HG03558 (cell line): ENCODE measurements at regions not wholly inside any gene's neighbourhood (a gene's known extent, or its start where the extent isn't known, plus 50 kb on each side); places are given as distances from the start of the nearest gene placed in this dataset.
A peak's percentile ranks its signal among the peaks of the same experiment; 100 is the strongest.
"Not testable (repeated sequence)": the region's sequence is repeated elsewhere in the genome, so short reads cannot be mapped to it uniquely, and the experiment has no call there.

Experiments used
- ATAC-seq: cut with Tn5 transposase; IDR thresholded peaks from one replicate; pipeline ENCODE4 v1.9.1; 2021; ENCODE audit warnings: moderate number of reproducible peaks; ENCODE audit not compliant: unreplicated experiment; ENCODE audit errors: extremely low read depth

- ATAC-seq = no peak
These were observed 58.0 kb upstream of the CD93 start for GRCh38 chr20:23143986-23144690.

- ATAC-seq = no peak
These were observed 57.0 kb upstream of the CD93 start for GRCh38 chr20:23143098-23143497.

GRCh38 chr20:23142162-23143050, 56.3 kb upstream of the CD93 start:
- ATAC-seq = peak; percentile 76

- no peak for ATAC-seq
These were observed 55.5 kb upstream of the CD93 start for GRCh38 chr20:23141450-23142161.

DNA sequence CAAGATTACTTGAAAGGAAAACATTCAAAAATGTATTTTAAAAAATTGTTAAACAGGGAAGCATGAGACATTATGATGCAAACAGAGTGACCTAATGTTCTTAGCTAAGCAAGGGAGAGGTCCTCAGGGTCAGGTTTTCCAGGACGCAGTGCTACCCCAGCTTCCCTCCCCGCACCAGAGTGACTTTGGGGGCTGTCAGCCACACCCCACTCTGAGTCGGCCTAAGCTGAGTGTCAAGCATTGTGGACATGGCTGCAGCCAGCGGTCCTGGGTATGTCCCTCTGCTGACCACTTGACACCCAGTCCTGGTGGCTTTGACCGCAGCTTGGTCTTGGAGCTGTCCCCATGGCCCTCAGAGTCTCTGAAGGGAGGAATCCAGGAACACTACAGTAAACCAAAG, 54.9 kb upstream of the CD93 start:
- no peak for ATAC-seq

DNA sequence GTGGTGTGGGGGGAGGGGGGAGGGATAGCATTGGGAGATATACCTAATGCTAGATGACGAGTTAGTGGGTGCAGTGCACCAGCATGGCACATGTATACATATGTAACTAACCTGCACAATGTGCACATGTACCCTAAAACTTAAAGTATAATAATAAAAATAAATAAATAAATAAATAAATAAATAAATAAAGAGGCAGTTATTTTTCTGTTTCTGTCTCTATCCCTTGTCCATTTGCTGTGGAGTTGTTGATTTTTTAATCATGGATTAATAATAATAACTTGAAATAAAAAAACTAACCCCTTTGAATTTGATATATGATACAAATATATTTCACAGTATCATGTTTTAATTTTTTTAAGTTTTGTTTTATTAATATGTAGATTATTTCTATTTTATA, 53.9 kb upstream of the CD93 start:
- ATAC-seq = not testable (repeated sequence)

DNA sequence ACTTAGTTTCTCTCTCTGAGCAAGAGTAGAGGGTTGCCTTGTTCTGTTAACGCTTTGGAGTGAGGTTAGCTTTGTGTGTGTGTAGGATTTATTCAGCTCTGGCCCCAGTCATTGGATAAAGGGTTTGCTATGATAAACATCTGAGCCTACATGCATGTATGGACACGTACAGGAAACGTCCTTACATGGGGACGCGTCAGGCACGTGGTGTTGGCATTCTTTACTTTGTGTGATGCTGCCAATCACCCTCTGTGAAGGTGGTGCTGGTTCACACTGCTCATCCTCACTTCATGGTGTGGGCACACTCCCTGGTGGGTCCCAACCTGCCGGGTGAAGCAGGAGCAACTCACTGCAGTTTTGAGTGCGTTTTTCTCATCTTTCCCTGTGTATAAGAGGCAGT, 53.4 kb upstream of the CD93 start:
- ATAC-seq = no peak

- no peak for ATAC-seq
These were observed 52.6 kb upstream of the CD93 start for GRCh38 chr20:23138682-23139081.

DNA sequence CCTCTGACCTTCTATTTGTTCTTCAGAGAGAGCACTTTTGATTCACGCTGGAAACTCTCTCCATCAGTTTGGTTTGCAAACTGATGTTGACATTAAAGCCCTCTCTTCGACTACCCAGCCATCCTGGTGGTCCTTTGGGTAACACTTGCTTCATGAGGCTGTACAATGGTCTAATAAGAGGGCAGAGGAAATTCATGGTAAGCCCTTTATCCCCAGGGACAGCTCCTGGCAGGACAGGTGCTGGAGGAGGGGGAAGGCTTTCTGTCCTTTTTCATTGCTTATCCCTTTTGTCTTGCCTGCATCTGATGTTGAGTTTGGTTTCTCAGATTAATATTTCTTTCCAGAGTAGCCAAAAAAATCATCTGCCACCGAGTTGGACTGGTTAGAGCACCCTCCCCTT, 52.1 kb upstream of the CD93 start:
- ATAC-seq = no peak

DNA sequence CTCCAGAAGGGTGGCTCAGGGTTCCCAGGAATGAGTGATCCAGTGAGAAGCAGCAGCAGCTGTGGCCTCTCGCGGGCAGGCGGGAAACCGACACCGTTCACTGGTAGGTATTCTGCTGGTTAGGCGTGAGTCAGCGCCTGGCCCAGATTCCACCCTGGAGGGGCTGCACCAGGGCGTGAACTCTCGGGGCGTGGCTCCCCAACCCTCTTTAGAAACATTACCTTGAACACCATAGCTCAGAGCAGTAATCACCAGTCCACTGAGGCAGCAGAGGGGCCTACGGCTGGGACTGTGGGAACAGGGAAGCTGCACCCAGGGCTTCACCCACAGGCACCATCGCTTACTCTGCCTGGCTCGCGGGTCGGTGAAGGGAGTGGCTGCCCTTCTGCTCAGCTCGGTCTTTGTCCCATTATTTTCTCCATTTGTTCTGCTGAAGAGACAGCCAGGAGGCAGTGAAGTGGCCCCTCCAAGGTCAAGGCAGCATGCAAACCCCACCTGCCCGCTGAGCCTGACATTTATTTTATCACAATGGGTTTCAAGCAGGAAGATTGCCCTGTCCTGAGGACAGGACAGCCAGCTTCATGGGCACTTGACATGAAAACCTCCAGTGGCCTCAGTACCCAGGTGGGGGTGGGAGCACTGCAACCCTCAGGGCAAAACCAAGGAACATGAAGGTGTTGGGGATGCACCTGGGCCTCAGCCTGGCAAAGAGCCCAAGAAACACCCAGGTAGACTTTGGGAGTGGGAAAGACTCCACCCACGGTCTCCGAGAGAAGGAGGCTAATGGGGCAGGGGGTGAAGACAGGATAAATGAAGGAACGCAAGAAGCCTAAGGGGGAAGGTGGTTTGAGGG, 51.0 kb upstream of the CD93 start:
- ATAC-seq = no peak

DNA sequence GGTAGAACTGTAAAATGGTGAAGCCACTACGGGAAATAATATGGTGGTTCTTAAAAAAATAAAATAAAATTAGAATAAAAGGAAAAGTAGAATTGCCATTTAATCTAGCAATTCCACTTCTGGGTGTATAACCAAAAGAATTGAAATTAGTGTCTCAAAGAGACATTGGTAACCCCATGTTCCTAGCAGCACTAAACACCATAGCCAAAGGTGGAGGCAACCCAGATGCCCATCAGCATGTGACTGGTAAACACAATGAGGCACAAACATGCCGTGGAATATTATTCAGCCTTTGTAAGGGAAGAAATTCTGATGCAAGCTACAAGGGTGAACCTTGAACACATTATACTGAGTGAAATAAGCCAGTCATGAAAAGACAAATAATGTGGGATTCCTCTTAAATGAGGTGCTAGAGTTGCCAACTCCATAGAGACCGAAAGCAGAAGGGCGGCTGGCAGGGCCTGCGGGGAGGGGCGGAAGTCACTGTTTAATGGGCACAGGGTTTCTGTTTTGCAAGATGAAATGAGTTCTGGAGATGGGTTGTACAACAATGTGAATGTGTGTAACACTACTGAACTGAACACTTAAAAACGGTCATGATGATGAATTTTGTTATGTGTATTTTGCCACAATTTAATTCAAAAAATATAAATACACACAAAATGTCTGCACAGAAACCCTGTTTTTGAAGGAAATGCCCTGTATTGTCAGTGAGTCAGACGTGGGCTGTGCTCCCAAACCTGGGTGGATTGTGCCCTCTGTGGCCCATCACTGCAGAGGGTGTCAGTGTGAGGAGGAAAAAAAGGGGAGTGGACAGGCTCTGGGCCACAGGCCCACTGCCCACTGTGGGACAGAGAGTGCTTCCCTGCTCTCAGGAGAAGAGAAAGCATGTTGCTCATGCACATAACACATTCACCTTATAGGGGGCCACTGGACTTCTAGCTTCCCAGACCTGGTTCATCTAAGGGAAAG, 49.6 kb upstream of the CD93 start:
- no peak for ATAC-seq
